ENCODE measurements at regions not wholly inside any gene's neighbourhood (a gene's known extent, or its start where the extent isn't known, plus 50 kb on each side); places are given as distances from the start of the nearest gene placed in this dataset.

DNA sequence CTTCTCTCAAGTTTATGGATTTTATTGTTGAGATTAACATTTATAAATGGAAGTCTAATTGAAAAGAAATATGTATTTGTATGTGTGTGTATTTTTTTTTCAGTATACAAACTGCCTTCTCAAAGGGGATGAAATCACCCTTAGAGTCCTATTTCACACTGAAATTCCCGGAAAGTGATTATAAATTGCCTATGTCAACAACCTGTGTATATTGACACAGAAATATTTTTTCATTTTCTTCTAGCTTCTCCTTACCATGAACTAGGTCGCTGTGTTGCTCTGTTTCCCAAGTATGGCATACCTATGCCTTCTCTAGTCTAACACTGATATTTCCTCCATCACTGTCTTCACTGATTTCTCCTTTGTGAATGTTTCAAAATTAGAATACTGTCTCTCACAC lies 444.0 kb upstream of the AZI2 start:
- DNase-seq (ENCODE audit: low spot score) = no peak
- Histone ChIP-seq H3K4me1 (peaks cover 12% of the 10 kb centered on the region), H3K27ac (no peak overlapping the region), H3K27me3 (peaks cover 36% of the 10 kb centered on the region), H2AFZ (replicated peaks) (no peak overlapping the region), H3F3A (ENCODE audit: low read depth) (no peaks in the 10 kb centered on the region), H3K9me3 (ENCODE audit: low read depth) (no peaks in the 10 kb centered on the region), H3K4me2 (no peak overlapping the region), H3K79me2 (ENCODE audit: low read depth) (no peaks in the 10 kb centered on the region), H3K4me3 (no peak overlapping the region), H4K20me1 (ENCODE audit: low read depth) (peaks cover 6% of the 10 kb centered on the region), H3K9ac (no peak overlapping the region), H3K36me3 (no peaks in the 10 kb centered on the region)
- Mint-ChIP-seq H3K9me3 (no peaks in the 10 kb centered on the region), H3K36me3 (no peaks in the 10 kb centered on the region), H3K27me3 (ENCODE audit: insufficient read depth, low read depth) (no peaks in the 10 kb centered on the region), H3K4me3 (no peak overlapping the region), H3K27ac (no peak overlapping the region), H3K4me1 (peaks cover 18% of the 10 kb centered on the region)
- no peak for TF ChIP-seq EZH2 (IDR thresholded peaks at IDR 0.05)
- no peak for TF ChIP-seq EZH2phosphoT487 (IDR thresholded peaks at IDR 0.05)
- TF ChIP-seq CTCF (IDR thresholded peaks at IDR 0.05) = no peak

DNA sequence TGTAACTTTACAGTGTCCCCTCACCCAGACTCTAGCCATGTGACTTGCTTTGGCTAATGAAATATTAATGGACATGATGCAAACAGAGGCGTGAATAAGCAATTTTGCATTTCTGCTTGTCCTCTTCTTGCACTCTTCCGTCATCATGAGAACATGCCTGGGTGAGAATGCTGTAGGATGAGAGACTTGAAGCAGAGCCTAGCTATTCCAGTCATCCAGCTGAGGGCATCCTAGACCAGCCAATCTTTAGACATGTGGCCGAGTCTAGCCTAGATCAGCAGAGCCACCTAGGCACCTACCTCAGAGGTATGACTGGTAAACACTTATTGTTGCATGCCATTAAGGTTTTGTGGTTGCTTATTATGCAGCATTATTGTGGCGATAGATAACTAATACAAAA lies 450.5 kb upstream of the AZI2 start:
- Histone ChIP-seq H4K20me1 (ENCODE audit: low read depth) (no peaks in the 10 kb centered on the region), H2AFZ (replicated peaks) (no peak overlapping the region), H3F3A (ENCODE audit: low read depth) (no peaks in the 10 kb centered on the region), H3K9me3 (ENCODE audit: low read depth) (no peaks in the 10 kb centered on the region), H3K36me3 (no peaks in the 10 kb centered on the region), H3K79me2 (ENCODE audit: low read depth) (no peaks in the 10 kb centered on the region), H3K9ac (no peak overlapping the region), H3K27ac (no peak overlapping the region), H3K4me1 (no peaks in the 10 kb centered on the region), H3K4me2 (no peak overlapping the region), H3K4me3 (no peak overlapping the region), H3K27me3 (peaks cover 2% of the 10 kb centered on the region)
- no peaks in the 10 kb centered on the region for H3K9me3 Mint-ChIP-seq
- no peaks in the 10 kb centered on the region for H3K4me1 Mint-ChIP-seq
- no peaks in the 10 kb centered on the region for H3K36me3 Mint-ChIP-seq
- peak; percentile 37 for DNase-seq (ENCODE audit: low spot score)
- H3K27me3 Mint-ChIP-seq (ENCODE audit: insufficient read depth, low read depth) = no peaks in the 10 kb centered on the region
- no peak overlapping the region for H3K27ac Mint-ChIP-seq
- TF ChIP-seq CTCF (IDR thresholded peaks at IDR 0.05) (peak; percentile 45), EZH2phosphoT487 (IDR thresholded peaks at IDR 0.05) (no peak)
- no peak overlapping the region for H3K4me3 Mint-ChIP-seq

DNA sequence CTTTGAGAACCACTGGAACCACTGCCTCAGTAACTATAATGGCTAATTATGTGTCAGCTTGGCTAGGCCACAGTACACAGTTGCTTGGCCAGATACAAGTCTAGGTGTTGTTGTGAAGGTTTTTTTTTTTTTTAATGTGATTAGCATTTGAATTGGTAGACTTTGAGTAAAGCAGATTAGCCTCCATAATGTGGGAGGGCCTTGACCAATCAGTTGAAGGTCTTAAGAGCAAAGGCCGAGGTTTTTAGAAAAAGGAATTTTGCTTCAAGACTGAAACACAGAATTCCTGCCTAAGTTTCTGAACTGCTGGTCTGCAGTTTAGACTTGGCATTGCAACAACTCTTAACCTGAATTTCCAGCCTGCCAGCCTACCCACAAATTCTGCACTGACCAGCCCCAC lies 451.6 kb upstream of the AZI2 start:
- Histone ChIP-seq H3K36me3 (no peaks in the 10 kb centered on the region), H3K27me3 (no peaks in the 10 kb centered on the region), H3K79me2 (ENCODE audit: low read depth) (no peaks in the 10 kb centered on the region), H3K4me2 (no peak overlapping the region), H3K9me3 (ENCODE audit: low read depth) (no peaks in the 10 kb centered on the region), H2AFZ (replicated peaks) (no peak overlapping the region), H3K4me3 (no peak overlapping the region), H3K27ac (no peak overlapping the region), H3F3A (ENCODE audit: low read depth) (no peaks in the 10 kb centered on the region), H4K20me1 (ENCODE audit: low read depth) (no peaks in the 10 kb centered on the region), H3K4me1 (no peaks in the 10 kb centered on the region), H3K9ac (no peak overlapping the region)
- Mint-ChIP-seq H3K27ac (no peak overlapping the region), H3K4me3 (no peak overlapping the region), H3K27me3 (ENCODE audit: insufficient read depth, low read depth) (no peaks in the 10 kb centered on the region), H3K36me3 (no peaks in the 10 kb centered on the region), H3K4me1 (no peaks in the 10 kb centered on the region), H3K9me3 (no peaks in the 10 kb centered on the region)
- DNase-seq (ENCODE audit: low spot score) = peak; percentile 11
- no peak for TF ChIP-seq EZH2 (IDR thresholded peaks at IDR 0.05)
- no peak for TF ChIP-seq EZH2phosphoT487 (IDR thresholded peaks at IDR 0.05)
- TF ChIP-seq CTCF (IDR thresholded peaks at IDR 0.05) = no peak

DNA sequence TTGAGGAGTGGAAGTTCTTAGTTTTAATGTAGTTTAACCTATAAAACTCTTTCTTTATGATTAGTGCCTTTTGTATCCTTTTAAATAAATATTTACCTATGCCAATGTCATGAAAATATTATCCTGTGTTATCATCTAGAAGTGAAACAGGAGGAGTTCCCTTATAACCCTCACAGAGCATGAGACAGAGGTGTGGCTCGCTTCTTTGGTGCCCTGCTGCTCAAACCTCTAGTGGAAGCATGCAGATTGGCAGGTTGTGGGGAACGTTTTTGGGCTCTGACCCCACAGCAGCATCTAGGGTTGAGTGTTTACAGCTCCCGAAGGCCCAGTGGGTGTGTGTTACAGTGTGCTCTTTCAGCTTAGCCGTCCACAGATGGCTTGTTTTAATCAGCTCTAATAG lies 459.4 kb upstream of the AZI2 start:
- Mint-ChIP-seq H3K27me3 (ENCODE audit: insufficient read depth, low read depth) (peaks cover 3% of the 10 kb centered on the region), H3K4me3 (no peak overlapping the region), H3K9me3 (peaks cover 2% of the 10 kb centered on the region), H3K27ac (no peak overlapping the region), H3K36me3 (no peaks in the 10 kb centered on the region), H3K4me1 (no peaks in the 10 kb centered on the region)
- no peaks in the 10 kb centered on the region for H3K36me3 ChIP-seq
- no peaks in the 10 kb centered on the region for H4K20me1 ChIP-seq (ENCODE audit: low read depth)
- TF ChIP-seq EZH2phosphoT487 (IDR thresholded peaks at IDR 0.05) (no peak), EZH2 (IDR thresholded peaks at IDR 0.05) (no peak), CTCF (IDR thresholded peaks at IDR 0.05) (no peak)
- H3K27me3 ChIP-seq = no peaks in the 10 kb centered on the region
- no peak overlapping the region for H2AFZ ChIP-seq (replicated peaks)
- H3K4me1 ChIP-seq = no peaks in the 10 kb centered on the region
- H3K9ac ChIP-seq = no peak overlapping the region
- no peaks in the 10 kb centered on the region for H3K79me2 ChIP-seq (ENCODE audit: low read depth)
- no peak overlapping the region for H3K27ac ChIP-seq
- no peak overlapping the region for H3K4me3 ChIP-seq
- no peaks in the 10 kb centered on the region for H3F3A ChIP-seq (ENCODE audit: low read depth)
- no peak for DNase-seq (ENCODE audit: low spot score)
- H3K9me3 ChIP-seq (ENCODE audit: low read depth) = no peaks in the 10 kb centered on the region
- H3K4me2 ChIP-seq = no peak overlapping the region
